IPS-20b (cell line): ENCODE measurements at regions not wholly inside any gene's neighbourhood (a gene's known extent, or its start where the extent isn't known, plus 50 kb on each side); places are given as distances from the start of the nearest gene placed in this dataset.
"Not testable (repeated sequence)": the region's sequence is repeated elsewhere in the genome, so short reads cannot be mapped to it uniquely, and the experiment has no call there.

Source experiments
- H3K27ac ChIP-seq: one replicate; pipeline ENCODE4 v1.5.1; 2013; ENCODE audit warnings: low read length
- H3K27me3 ChIP-seq: 2 replicates; pipeline ENCODE4 v1.6.1; 2013; ENCODE audit warnings: mild to moderate bottlenecking, low read length, inconsistent platforms; ENCODE audit not compliant: insufficient read depth
- H3K36me3 ChIP-seq: 2 replicates; pipeline ENCODE4 v1.6.1; 2013; ENCODE audit warnings: low read depth, mild to moderate bottlenecking, inconsistent platforms, low read length, moderate library complexity; ENCODE audit not compliant: insufficient read depth
- H3K4me1 ChIP-seq: 2 replicates; pipeline ENCODE4 v1.6.1; 2013; ENCODE audit warnings: mild to moderate bottlenecking, control low read depth, inconsistent platforms, low read length, moderate library complexity; ENCODE audit not compliant: insufficient read depth
- H3K4me3 ChIP-seq: 2 replicates; pipeline ENCODE4 v1.5.1; 2013; ENCODE audit warnings: mild to moderate bottlenecking, low read length, inconsistent platforms
- H3K9ac ChIP-seq: 2 replicates; pipeline ENCODE4 v1.6.1; 2013; ENCODE audit warnings: low read depth, mild to moderate bottlenecking, inconsistent platforms, low read length, moderate library complexity
- H3K9me3 ChIP-seq: 2 replicates; pipeline ENCODE4 v1.6.1; 2013; ENCODE audit warnings: mild to moderate bottlenecking, low read depth, low read length, inconsistent platforms; ENCODE audit not compliant: insufficient read depth

- Histone ChIP-seq H3K4me3 (peak overlapping the region; percentile 58), H3K27ac (no peak overlapping the region), H3K27me3 (peaks cover 37% of the 10 kb centered on the region), H3K4me1 (peaks cover 4% of the 10 kb centered on the region; the same call in 1 of the 2 replicates), H3K9ac (no peak overlapping the region), H3K9me3 (peaks cover 6% of the 10 kb centered on the region; the same call in 1 of the 2 replicates), H3K36me3 (no peaks in the 10 kb centered on the region)
Measured at GRCh38 chr4:3879681-3880614, 113.8 kb downstream of the ADRA2C start.

- H3K4me3 ChIP-seq = peak overlapping the region; percentile 58; the same call in 1 of the 2 replicates
- H3K27me3 ChIP-seq = peaks cover 30% of the 10 kb centered on the region
- H3K4me1 ChIP-seq = peaks cover 4% of the 10 kb centered on the region; the same call in 1 of the 2 replicates
- peaks cover 6% of the 10 kb centered on the region; the same call in 1 of the 2 replicates for H3K9me3 ChIP-seq
- no peak overlapping the region for H3K27ac ChIP-seq
- H3K36me3 ChIP-seq = no peaks in the 10 kb centered on the region
- no peak overlapping the region for H3K9ac ChIP-seq
Measured at GRCh38 chr4:3880615-3881120, 114.5 kb downstream of the ADRA2C start.

GRCh38 chr4:3882316-3882885 is 116.2 kb downstream of the ADRA2C start:
- H3K4me3 ChIP-seq, H3K4me1 ChIP-seq, H3K36me3 ChIP-seq, H3K9me3 ChIP-seq, H3K27ac ChIP-seq, H3K9ac ChIP-seq: not testable (repeated sequence)
- H3K27me3 ChIP-seq = peaks cover 24% of the 10 kb centered on the region

GRCh38 chr4:3884261-3884660 is 118.1 kb downstream of the ADRA2C start:
- H3K4me3 ChIP-seq, H3K9me3 ChIP-seq: not testable (repeated sequence)

GRCh38 chr4:3893590-3893989 is 127.4 kb downstream of the ADRA2C start:
- not testable (repeated sequence) for H3K27ac ChIP-seq, H3K4me1 ChIP-seq, H3K36me3 ChIP-seq, H3K9me3 ChIP-seq, H3K4me3 ChIP-seq, H3K9ac ChIP-seq, H3K27me3 ChIP-seq

More at GRCh38 chr4:3884261-3884660, 118.1 kb downstream of the ADRA2C start:
- H3K9ac ChIP-seq, H3K36me3 ChIP-seq, H3K27ac ChIP-seq, H3K4me1 ChIP-seq: not testable (repeated sequence)
- H3K27me3 ChIP-seq = peaks cover 11% of the 10 kb centered on the region

GRCh38 chr4:3894086-3894959 is 128.1 kb downstream of the ADRA2C start:
- not testable (repeated sequence) for H3K27ac ChIP-seq, H3K9ac ChIP-seq, H3K36me3 ChIP-seq, H3K4me3 ChIP-seq, H3K9me3 ChIP-seq, H3K4me1 ChIP-seq, H3K27me3 ChIP-seq

GRCh38 chr4:3896441-3896840 is 130.3 kb downstream of the ADRA2C start:
- Histone ChIP-seq H3K9ac (no peak overlapping the region), H3K9me3 (no peaks in the 10 kb centered on the region), H3K27me3 (no peaks in the 10 kb centered on the region), H3K4me1 (peaks cover 4% of the 10 kb centered on the region; the same call in 1 of the 2 replicates), H3K27ac (no peak overlapping the region), H3K4me3 (no peak overlapping the region), H3K36me3 (no peaks in the 10 kb centered on the region)

- not testable (repeated sequence) for H3K4me3 ChIP-seq, H3K27me3 ChIP-seq, H3K9ac ChIP-seq, H3K36me3 ChIP-seq, H3K4me1 ChIP-seq, H3K9me3 ChIP-seq, H3K27ac ChIP-seq
Measured at GRCh38 chr4:3896871-3897578, 130.8 kb downstream of the ADRA2C start.

GRCh38 chr4:3898098-3898497 is 131.9 kb downstream of the ADRA2C start:
- no peak overlapping the region for H3K9ac ChIP-seq
- no peaks in the 10 kb centered on the region for H3K27me3 ChIP-seq
- no peaks in the 10 kb centered on the region for H3K36me3 ChIP-seq
- no peaks in the 10 kb centered on the region for H3K9me3 ChIP-seq
- no peak overlapping the region for H3K4me3 ChIP-seq
- H3K27ac ChIP-seq = no peak overlapping the region
- peaks cover 4% of the 10 kb centered on the region; the same call in 1 of the 2 replicates for H3K4me1 ChIP-seq

- H3K9me3 ChIP-seq, H3K4me1 ChIP-seq, H3K27me3 ChIP-seq, H3K36me3 ChIP-seq, H3K9ac ChIP-seq, H3K27ac ChIP-seq, H3K4me3 ChIP-seq: not testable (repeated sequence)
Measured at GRCh38 chr4:3898928-3899327, 132.7 kb downstream of the ADRA2C start.
